H1 (cell line): ENCODE measurements at regions not wholly inside any gene's neighbourhood (a gene's known extent, or its start where the extent isn't known, plus 50 kb on each side); places are given as distances from the start of the nearest gene placed in this dataset.

Source experiments
- JUND ChIP-seq: IDR thresholded peaks from 2 replicates; pipeline ENCODE4 v1.6.1; 2011; ENCODE audit warnings: mild to moderate bottlenecking, improper control_type of control experiment, low read length
- MAFK ChIP-seq: IDR thresholded peaks from 2 replicates; pipeline ENCODE4 v1.6.1; 2012; ENCODE audit warnings: low read depth, mild to moderate bottlenecking, improper control_type of control experiment, low read length
- POLR2A ChIP-seq, 2 experiments: IDR thresholded peaks; 1 replicate in 1 of 2; 2 replicates in 1 of 2; pipeline ENCODE4 v1.6.1; 2011; ENCODE audit warnings: low read depth in 2 of 2, low read length in 2 of 2, mild to moderate bottlenecking in 2 of 2; ENCODE audit errors: control extremely low read depth in 1 of 2
- RNF2 ChIP-seq: fragments of 200-900, 300-1000 bp; sonication (generic); IDR thresholded peaks from 2 replicates; pipeline ENCODE4 v1.7.1; 2016; ENCODE audit warnings: borderline replicate concordance, low read depth, mild to moderate bottlenecking, antibody characterized with exemption, low read length; ENCODE audit not compliant: poor library complexity, severe bottlenecking; ENCODE audit errors: missing control alignments
- RXRA ChIP-seq: IDR thresholded peaks from 2 replicates; pipeline ENCODE4 v1.6.1; 2011; ENCODE audit warnings: low read depth, mild to moderate bottlenecking, low read length, moderate library complexity; ENCODE audit not compliant: insufficient read depth

- TF ChIP-seq JUND = no peak
- TF ChIP-seq RNF2 = no peak
- TF ChIP-seq POLR2A (IDR thresholded peaks at IDR 0.05; ENCODE audit: control extremely low read depth in 1 of 2, low read depth in 2 of 2, low read length in 2 of 2) = no peak
- no peak for TF ChIP-seq MAFK
- TF ChIP-seq RXRA = no peak
These were observed 981.7 kb downstream of the REEP3 start (continued) for GRCh38 chr10:64502936-64503335.
